ENCODE measurements at regions not wholly inside any gene's neighbourhood (a gene's known extent, or its start where the extent isn't known, plus 50 kb on each side); places are given as distances from the start of the nearest gene placed in this dataset.
A peak's percentile ranks its signal among the peaks of the same experiment; 100 is the strongest.

GRCh38 chr3:164360078-164360578 is 718.2 kb downstream of the SI start:
- intact Hi-C loops (cut with micrococcal nuclease) (no loop called here), in situ Hi-C loops (cut with MboI) (no loop called here)
- CTCF ChIA-PET (ENCODE audit: low intra/inter-chr PET ratio): no interaction called here
- ATAC-seq (no peak), FAIRE-seq (no peak), DNase-seq (ENCODE audit: extremely low read depth in 1 of 4, low spot score in 3 of 4) (no peak)
- 19% methylated on average over 10 of the region's 10 CpGs for WGBS (ENCODE audit: insufficient coverage, low coverage, missing lambda C conversion rate)
- no peaks in the 10 kb centered on the region for H3K27me3 ChIP-seq (ENCODE audit: control insufficient read depth in 2 of 2, insufficient read depth in 2 of 2, low read length in 2 of 2)
- no peaks in the 10 kb centered on the region for H4K20me1 ChIP-seq (replicated peaks; ENCODE audit: control insufficient read depth, insufficient read depth, low read length)
- H3K9me3 ChIP-seq (replicated peaks; ENCODE audit: control insufficient read depth, insufficient read depth, low read depth, low read length): no peaks in the 10 kb centered on the region
- no peaks in the 10 kb centered on the region for H3K9me1 ChIP-seq (ENCODE audit: control insufficient read depth, insufficient read depth, low read length)
- no TSS peak for BruUV-seq (replicated peaks)
- H3K79me2 ChIP-seq (ENCODE audit: control insufficient read depth, insufficient read depth, low read length): no peaks in the 10 kb centered on the region
- H3K4me2 ChIP-seq (ENCODE audit: insufficient read depth, low read length): no peak overlapping the region
- H3K4me1 ChIP-seq (replicated peaks in 1 of 2; ENCODE audit: control insufficient read depth in 2 of 2, insufficient read depth in 2 of 2, low read length in 2 of 2): no peaks in the 10 kb centered on the region
- H3K9ac ChIP-seq (ENCODE audit: insufficient read depth in 1 of 2, low read depth in 2 of 2, low read length in 2 of 2): no peak overlapping the region
- no peak overlapping the region for H2AFZ ChIP-seq (ENCODE audit: low read depth, low read length)
- POLR2A ChIA-PET: no interaction called here
- TF ChIP-seq CEBPB (tag; IDR thresholded peaks at IDR 0.05) (peak; percentile 21; the same call in 1 of the 2 replicates), ZNF165 (CRISPR knock-in tag; IDR thresholded peaks at IDR 0.05; ENCODE audit: borderline replicate concordance) (no peak)
- H3K36me3 ChIP-seq (ENCODE audit: control insufficient read depth, insufficient read depth, low read length): no peaks in the 10 kb centered on the region
- H3K4me3 ChIP-seq: no peak overlapping the region
- no peak overlapping the region for H3K27ac ChIP-seq (ENCODE audit: extremely low read depth, low read depth, low read length)

- no peak overlapping the region for H3K27ac ChIP-seq (ENCODE audit: extremely low read depth, low read depth, low read length)
- no peaks in the 10 kb centered on the region for H3K9me3 ChIP-seq (replicated peaks; ENCODE audit: control insufficient read depth, insufficient read depth, low read depth, low read length)
- intact Hi-C loops (cut with micrococcal nuclease) (no loop called here), in situ Hi-C loops (cut with MboI) (no loop called here)
- no peaks in the 10 kb centered on the region for H4K20me1 ChIP-seq (replicated peaks; ENCODE audit: control insufficient read depth, insufficient read depth, low read length)
- H3K36me3 ChIP-seq (ENCODE audit: control insufficient read depth, insufficient read depth, low read length): no peaks in the 10 kb centered on the region
- ChIA-PET CTCF (ENCODE audit: low intra/inter-chr PET ratio) (no interaction called here), POLR2A (no interaction called here)
- ATAC-seq: no peak
- no peaks in the 10 kb centered on the region for H3K27me3 ChIP-seq (ENCODE audit: control insufficient read depth in 2 of 2, insufficient read depth in 2 of 2, low read length in 2 of 2)
- H3K4me2 ChIP-seq (ENCODE audit: insufficient read depth, low read length): no peak overlapping the region
- FAIRE-seq: no peak
- no peak overlapping the region for H2AFZ ChIP-seq (ENCODE audit: low read depth, low read length)
- no peak overlapping the region for H3K9ac ChIP-seq (ENCODE audit: insufficient read depth in 1 of 2, low read depth in 2 of 2, low read length in 2 of 2)
- no TSS peak for BruUV-seq (replicated peaks)
- H3K4me3 ChIP-seq: no peak overlapping the region
- H3K9me1 ChIP-seq (ENCODE audit: control insufficient read depth, insufficient read depth, low read length): no peaks in the 10 kb centered on the region
- no peak for DNase-seq (ENCODE audit: extremely low read depth in 1 of 4, low spot score in 3 of 4)
- H3K4me1 ChIP-seq (replicated peaks in 1 of 2; ENCODE audit: control insufficient read depth in 2 of 2, insufficient read depth in 2 of 2, low read length in 2 of 2): no peaks in the 10 kb centered on the region
- no peaks in the 10 kb centered on the region for H3K79me2 ChIP-seq (ENCODE audit: control insufficient read depth, insufficient read depth, low read length)
- TF ChIP-seq TFE3 (CRISPR knock-in tag; IDR thresholded peaks at IDR 0.05): no peak
- TF ChIP-seq TRIM25 (IDR thresholded peaks at IDR 0.05; ENCODE audit: borderline replicate concordance): no peak
- no peak for TF ChIP-seq IRF2 (CRISPR knock-in tag; IDR thresholded peaks at IDR 0.05)
- no peak for TF ChIP-seq MBD1 (CRISPR knock-in tag; IDR thresholded peaks at IDR 0.05)
- no peak for TF ChIP-seq FIP1L1 (IDR thresholded peaks at IDR 0.05; ENCODE audit: low read depth, low read length, poor library complexity, severe bottlenecking)
- TF ChIP-seq E2F3 (CRISPR knock-in tag; IDR thresholded peaks at IDR 0.05): no peak
- no peak for TF ChIP-seq CREM (IDR thresholded peaks at IDR 0.05; ENCODE audit: low read depth)
- no peak for TF ChIP-seq BACH1 (tag; IDR thresholded peaks at IDR 0.05)
- no peak for TF ChIP-seq SRF (CRISPR knock-in tag; IDR thresholded peaks at IDR 0.05)
Observed at GRCh38 chr3:164352991-164353390, 725.3 kb downstream of the SI start.
